ENCODE measurements at regions not wholly inside any gene's neighbourhood (a gene's known extent, or its start where the extent isn't known, plus 50 kb on each side); places are given as distances from the start of the nearest gene placed in this dataset.

GRCh38 chr3:157695586-157695985 lies 192.4 kb upstream of the VEPH1 start:
- H3K27ac ChIP-seq (ENCODE audit: low read depth, low read length), result no peak overlapping the region
- TF ChIP-seq EZH2 (IDR thresholded peaks at IDR 0.05) (no peak), ZFX (IDR thresholded peaks at IDR 0.05) (no peak), ZBTB33 (IDR thresholded peaks at IDR 0.05; ENCODE audit: extremely low read depth, insufficient replicate concordance, low read length) (no peak), POLR2AphosphoS5 (IDR thresholded peaks at IDR 0.05; ENCODE audit: low read depth, low read length) (no peak), POLR2A (IDR thresholded peaks at IDR 0.05; ENCODE audit: borderline replicate concordance, extremely low read depth, insufficient read depth, insufficient read length) (no peak), SP1 (IDR thresholded peaks at IDR 0.05; ENCODE audit: low read depth) (no peak), SRF (IDR thresholded peaks at IDR 0.05; ENCODE audit: low read depth) (no peak), CBX3 (IDR thresholded peaks at IDR 0.05; ENCODE audit: low read depth) (no peak), ELF1 (IDR thresholded peaks at IDR 0.05; ENCODE audit: borderline replicate concordance, low read depth) (no peak)
- H3K9me2 ChIP-seq (ENCODE audit: insufficient read depth), result no peaks in the 10 kb centered on the region
- no TSS peak for BruUV-seq (replicated peaks)
- no peaks in the 10 kb centered on the region for H3K27me3 ChIP-seq (ENCODE audit: insufficient read depth, low read length)
- H3K9ac ChIP-seq (ENCODE audit: low read length), result no peak overlapping the region
- no peaks in the 10 kb centered on the region for H4K20me1 ChIP-seq (ENCODE audit: insufficient read depth)
- ChIA-PET RAD21 (ENCODE audit: low non-redundant PET in 1 of 2, low total read pairs in 2 of 2, uncharacterized antibody in 2 of 2, unreplicated experiment in 2 of 2) (no interaction called here), CTCF (no interaction called here), POLR2A (no interaction called here)
- H3K9me3 ChIP-seq (ENCODE audit: control insufficient read depth in 1 of 2, insufficient read depth in 1 of 2, low read depth in 1 of 2, low read length in 2 of 2), result no peaks in the 10 kb centered on the region
- no peak for DNase-seq (ENCODE audit: low read depth, low spot score)
- ATAC-seq, result no peak
- no peaks in the 10 kb centered on the region for H3K36me3 ChIP-seq (ENCODE audit: control insufficient read depth in 1 of 2, insufficient read depth in 2 of 2, low read length in 2 of 2)
- no peak overlapping the region for H3K4me3 ChIP-seq (replicated peaks in 1 of 2; ENCODE audit: low read depth in 1 of 2, low read length in 2 of 2)
- no peak overlapping the region for H3K4me2 ChIP-seq (ENCODE audit: low read length)
- intact Hi-C loops (cut with micrococcal nuclease), result no loop called here
- no peaks in the 10 kb centered on the region for H3K4me1 ChIP-seq (ENCODE audit: control insufficient read depth in 1 of 2, insufficient read depth in 2 of 2, low read length in 2 of 2)
- H2AFZ ChIP-seq (ENCODE audit: low read depth, low read length, poor library complexity, severe bottlenecking), result no peak overlapping the region
- H3K79me2 ChIP-seq (ENCODE audit: insufficient read depth, low read length), result no peaks in the 10 kb centered on the region

- Histone ChIP-seq H3K9me2 (ENCODE audit: insufficient read depth) (no peaks in the 10 kb centered on the region), H3K36me3 (ENCODE audit: control insufficient read depth in 1 of 2, insufficient read depth in 2 of 2, low read length in 2 of 2) (no peaks in the 10 kb centered on the region), H3K9ac (ENCODE audit: low read length) (no peak overlapping the region), H3K9me3 (ENCODE audit: control insufficient read depth in 1 of 2, insufficient read depth in 1 of 2, low read depth in 1 of 2, low read length in 2 of 2) (no peaks in the 10 kb centered on the region), H3K79me2 (ENCODE audit: insufficient read depth, low read length) (no peaks in the 10 kb centered on the region), H3K4me1 (ENCODE audit: control insufficient read depth in 1 of 2, insufficient read depth in 2 of 2, low read length in 2 of 2) (no peaks in the 10 kb centered on the region), H4K20me1 (ENCODE audit: insufficient read depth) (no peaks in the 10 kb centered on the region), H3K27me3 (ENCODE audit: insufficient read depth, low read length) (no peaks in the 10 kb centered on the region), H3K4me2 (ENCODE audit: low read length) (no peak overlapping the region), H3K27ac (ENCODE audit: low read depth, low read length) (no peak overlapping the region), H2AFZ (ENCODE audit: low read depth, low read length, poor library complexity, severe bottlenecking) (no peak overlapping the region), H3K4me3 (replicated peaks in 1 of 2; ENCODE audit: low read depth in 1 of 2, low read length in 2 of 2) (no peak overlapping the region)
- TF ChIP-seq REST (IDR thresholded peaks at IDR 0.05; ENCODE audit: low read depth) (no peak), POLR2AphosphoS5 (IDR thresholded peaks at IDR 0.05; ENCODE audit: low read depth, low read length) (no peak)
- DNase-seq (ENCODE audit: low read depth, low spot score) (no peak), ATAC-seq (no peak)
- BruUV-seq (replicated peaks), result no TSS peak
- ChIA-PET CTCF (no interaction called here), RAD21 (ENCODE audit: low non-redundant PET in 1 of 2, low total read pairs in 2 of 2, uncharacterized antibody in 2 of 2, unreplicated experiment in 2 of 2) (no interaction called here), POLR2A (no interaction called here)
- intact Hi-C loops (cut with micrococcal nuclease), result no loop called here
These were observed 191.9 kb upstream of the VEPH1 start for GRCh38 chr3:157695103-157695502.
